HG03108 (cell line): ENCODE measurements at regions not wholly inside any gene's neighbourhood (a gene's known extent, or its start where the extent isn't known, plus 50 kb on each side); places are given as distances from the start of the nearest gene placed in this dataset.

Source experiments
- ATAC-seq: cut with Tn5 transposase; IDR thresholded peaks from one replicate; pipeline ENCODE4 v1.9.1; 2021; ENCODE audit warnings: moderate library complexity; ENCODE audit not compliant: unreplicated experiment

GRCh38 chr3:59310736-59311135, 260.9 kb upstream of the CFAP20DC start:
- ATAC-seq, result no peak

GRCh38 chr3:59308684-59309083, 258.9 kb upstream of the CFAP20DC start:
- no peak for ATAC-seq

- ATAC-seq, result no peak
These were observed 258.2 kb upstream of the CFAP20DC start for GRCh38 chr3:59308001-59308400.

- no peak for ATAC-seq
These were observed 256.6 kb upstream of the CFAP20DC start for GRCh38 chr3:59306436-59306835.

GRCh38 chr3:59304296-59304695, 254.5 kb upstream of the CFAP20DC start:
- ATAC-seq, result no peak

GRCh38 chr3:59303452-59303851, 253.6 kb upstream of the CFAP20DC start:
- ATAC-seq, result no peak

- ATAC-seq, result no peak
These were observed 252.6 kb upstream of the CFAP20DC start for GRCh38 chr3:59302442-59302841.

- no peak for ATAC-seq
These were observed 250.9 kb upstream of the CFAP20DC start for GRCh38 chr3:59300733-59301132.

GRCh38 chr3:59299561-59299960, 249.7 kb upstream of the CFAP20DC start:
- no peak for ATAC-seq

GRCh38 chr3:59290358-59290757, 240.5 kb upstream of the CFAP20DC start:
- ATAC-seq, result no peak

- no peak for ATAC-seq
These were observed 240.0 kb upstream of the CFAP20DC start for GRCh38 chr3:59289831-59290230.

- no peak for ATAC-seq
These were observed 239.1 kb upstream of the CFAP20DC start for GRCh38 chr3:59288951-59289350.

- ATAC-seq, result no peak
These were observed 237.1 kb upstream of the CFAP20DC start for GRCh38 chr3:59286791-59287531.

- no peak for ATAC-seq
These were observed 235.7 kb upstream of the CFAP20DC start for GRCh38 chr3:59285560-59285959.

- ATAC-seq, result no peak
These were observed 235.1 kb upstream of the CFAP20DC start for GRCh38 chr3:59284926-59285325.

GRCh38 chr3:59280113-59280512, 230.3 kb upstream of the CFAP20DC start:
- ATAC-seq, result no peak

GRCh38 chr3:59277816-59278215, 228.0 kb upstream of the CFAP20DC start:
- no peak for ATAC-seq

- ATAC-seq, result no peak
These were observed 227.4 kb upstream of the CFAP20DC start for GRCh38 chr3:59277201-59277600.

- ATAC-seq, result no peak
These were observed 224.2 kb upstream of the CFAP20DC start for GRCh38 chr3:59273976-59274375.

- ATAC-seq, result no peak
These were observed 222.1 kb upstream of the CFAP20DC start for GRCh38 chr3:59271971-59272370.

GRCh38 chr3:59270921-59271320, 221.1 kb upstream of the CFAP20DC start:
- no peak for ATAC-seq

GRCh38 chr3:59270209-59270608, 220.4 kb upstream of the CFAP20DC start:
- ATAC-seq, result no peak

- no peak for ATAC-seq
These were observed 218.3 kb upstream of the CFAP20DC start for GRCh38 chr3:59268170-59268569.
